K562 (cell line): ENCODE measurements at regions not wholly inside any gene's neighbourhood (a gene's known extent, or its start where the extent isn't known, plus 50 kb on each side); places are given as distances from the start of the nearest gene placed in this dataset.

Experiments used
- ATF7 ChIP-seq: fragments of 450-650 bp; IDR thresholded peaks from 2 replicates; pipeline ENCODE4 v1.7.1; 2014; ENCODE audit warnings: mild to moderate bottlenecking, moderate library complexity
- EGR1 ChIP-seq: fragments of 450-650 bp; conservative IDR thresholded peaks from 2 replicates; pipeline ENCODE4 v1.6.1; 2017; ENCODE audit warnings: mild to moderate bottlenecking
- PKNOX1 ChIP-seq: fragments of 450-650 bp; IDR thresholded peaks from 2 replicates; pipeline ENCODE4 v1.6.1; 2016
- SIN3A ChIP-seq, 2 experiments: fragments of 150-350 bp in 1 of 2; IDR thresholded peaks; 2 replicates each; pipeline ENCODE4 v1.6.1; 2011 to 2016; ENCODE audit warnings: borderline replicate concordance in 2 of 2, low read depth in 2 of 2, low read length in 2 of 2, mild to moderate bottlenecking in 2 of 2, moderate library complexity in 2 of 2; ENCODE audit not compliant: control insufficient read depth in 1 of 2
- STAG1 ChIP-seq: sonication (generic); formaldehyde crosslinking; IDR thresholded peaks from 2 replicates; pipeline ENCODE4 v1.5.0; 2020; ENCODE audit warnings: missing genetic modification reagents, borderline replicate concordance
- YY1 ChIP-seq, 3 experiments: IDR thresholded peaks; 2 replicates each; pipeline ENCODE4 v1.6.1; 2011; ENCODE audit warnings: low read length in 2 of 3, mild to moderate bottlenecking in 2 of 3, moderate library complexity in 2 of 3, borderline replicate concordance in 1 of 3, control low read depth in 1 of 3, low read depth in 1 of 3; ENCODE audit not compliant: insufficient read depth in 3 of 3, insufficient replicate concordance in 2 of 3, control insufficient read depth in 1 of 3, insufficient read length in 1 of 3; ENCODE audit errors: extremely low read depth in 1 of 3

DNA sequence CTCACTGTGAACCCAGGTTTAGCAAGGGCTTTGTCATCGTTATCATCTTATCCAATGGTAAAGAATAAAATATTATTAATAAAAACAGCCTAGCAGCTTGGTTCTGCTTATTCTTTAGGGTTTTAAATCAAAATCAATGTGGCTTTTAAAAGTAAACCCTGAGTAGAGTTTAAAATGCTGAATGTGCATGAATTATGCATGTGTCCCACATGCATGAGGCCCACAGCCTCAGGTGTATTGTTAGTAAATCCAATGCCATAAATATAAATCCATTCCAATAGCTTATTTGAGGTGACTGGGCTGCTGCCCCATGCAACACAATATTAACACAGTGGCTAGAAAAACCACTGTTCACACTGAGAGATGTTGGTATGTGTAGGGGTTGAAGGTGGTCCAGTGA lies 254.1 kb downstream of the HNMT start:
- TF ChIP-seq ATF7 (no peak), YY1 (IDR thresholded peaks at IDR 0.05; ENCODE audit: borderline replicate concordance in 1 of 3, control insufficient read depth in 1 of 3, extremely low read depth in 1 of 3, insufficient read depth in 3 of 3, insufficient read length in 1 of 3, insufficient replicate concordance in 2 of 3, low read depth in 1 of 3, low read length in 2 of 3) (no peak), STAG1 (CRISPR knock-in tag) (no peak), SIN3A (IDR thresholded peaks at IDR 0.05; ENCODE audit: borderline replicate concordance in 2 of 2, control insufficient read depth in 1 of 2, low read depth in 2 of 2, low read length in 2 of 2) (no peak), EGR1 (no peak), PKNOX1 (no peak)
